GM19455 (cell line): ENCODE measurements at regions not wholly inside any gene's neighbourhood (a gene's known extent, or its start where the extent isn't known, plus 50 kb on each side); places are given as distances from the start of the nearest gene placed in this dataset.
"Not testable (repeated sequence)": the region's sequence is repeated elsewhere in the genome, so short reads cannot be mapped to it uniquely, and the experiment has no call there.

Source experiments
- ATAC-seq: cut with Tn5 transposase; IDR thresholded peaks from one replicate; pipeline ENCODE4 v1.9.1; 2021; ENCODE audit not compliant: unreplicated experiment

DNA sequence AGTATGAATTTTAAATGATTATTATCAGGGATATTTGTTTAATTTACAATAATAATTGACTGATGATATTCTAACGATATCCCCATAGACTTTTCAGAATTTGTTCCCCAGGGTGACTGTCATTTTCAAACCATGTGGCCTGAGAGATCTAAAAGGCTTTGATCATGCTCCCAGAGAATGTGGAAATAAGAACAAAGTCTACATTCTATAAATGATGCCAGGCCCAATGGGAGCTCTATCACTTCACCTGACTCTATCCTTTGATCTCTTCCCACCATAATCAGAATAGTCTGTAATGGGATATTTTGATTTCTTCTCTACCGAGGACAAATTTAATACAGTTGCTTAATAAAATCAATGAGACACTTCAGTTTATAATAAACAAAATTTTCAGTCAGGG lies 483.4 kb upstream of the IRAK1BP1 start:
- ATAC-seq: no peak

DNA sequence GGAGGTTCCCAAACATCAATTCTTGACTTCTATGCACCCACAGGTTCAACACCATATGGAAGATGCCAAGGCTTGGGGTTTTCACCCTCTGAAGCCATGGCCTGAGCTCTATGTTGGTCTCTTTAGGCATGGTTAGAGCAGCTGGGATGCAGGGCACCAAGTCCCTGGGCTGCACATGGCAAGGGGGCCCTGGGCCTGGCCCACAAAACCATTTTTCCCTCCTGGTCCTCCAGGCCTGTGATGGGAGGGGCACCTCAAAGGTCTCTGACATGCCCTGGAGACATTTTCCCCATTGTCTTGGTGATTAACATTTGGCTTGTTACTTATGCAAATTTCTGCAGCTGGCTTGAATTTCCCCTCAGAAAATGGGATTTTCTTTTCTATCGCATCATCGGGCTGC lies 480.5 kb upstream of the IRAK1BP1 start:
- not testable (repeated sequence) for ATAC-seq

DNA sequence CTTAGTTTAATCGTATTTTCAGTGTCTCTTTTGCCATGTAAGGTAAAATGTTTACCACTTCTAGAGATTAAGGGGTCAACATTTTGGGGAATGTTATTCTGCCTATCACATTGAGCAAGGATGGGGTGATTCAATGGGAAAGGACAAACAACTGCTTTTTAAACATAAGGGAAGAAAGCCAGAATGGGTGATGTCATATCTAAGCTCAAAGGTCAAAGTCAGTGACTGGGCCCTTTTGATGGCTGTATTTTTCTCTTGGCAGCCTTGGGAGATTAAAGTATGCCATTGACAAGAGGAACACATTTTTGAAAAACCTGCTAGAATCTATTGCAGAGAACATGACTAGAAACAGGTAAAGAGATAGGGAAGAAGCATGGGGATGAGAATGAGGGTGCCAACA lies 477.3 kb upstream of the IRAK1BP1 start:
- ATAC-seq: no peak

DNA sequence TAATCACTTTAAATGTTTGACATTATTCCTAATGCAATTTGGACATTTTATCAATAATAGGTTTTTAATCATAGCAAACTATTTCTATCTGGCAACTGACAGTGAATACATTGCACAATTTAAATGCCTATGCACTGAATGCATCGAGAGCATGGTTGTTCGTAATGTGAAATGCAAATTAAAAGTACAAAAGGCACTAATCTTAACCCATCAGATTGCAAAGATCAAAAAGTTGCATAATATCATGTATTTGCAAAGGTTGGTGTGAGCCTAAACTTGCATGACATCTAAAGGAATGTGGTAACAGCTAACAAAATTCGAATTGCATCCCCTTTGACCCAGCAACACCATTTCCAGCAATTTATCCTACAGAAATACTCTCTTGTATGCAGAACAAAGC lies 469.9 kb upstream of the IRAK1BP1 start:
- ATAC-seq: no peak

DNA sequence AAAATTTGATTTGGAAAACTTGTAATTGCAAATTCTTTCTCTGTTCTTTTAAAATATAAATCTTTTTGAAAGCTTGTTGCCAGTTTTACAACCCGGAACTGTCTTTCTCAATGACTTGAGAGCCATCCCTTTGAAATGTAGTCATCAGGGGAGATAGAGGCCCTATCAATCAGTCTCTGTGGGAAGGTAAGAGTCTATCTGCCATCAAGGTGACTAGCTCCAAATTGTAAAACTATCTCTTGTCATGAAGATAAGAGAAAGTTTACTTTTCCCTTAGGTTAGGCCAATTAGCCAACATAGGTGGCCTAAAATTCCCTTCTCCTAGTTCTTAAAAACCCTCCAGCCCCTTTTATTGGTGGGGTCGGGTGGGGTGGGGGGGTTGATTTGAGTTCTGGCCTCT lies 469.1 kb upstream of the IRAK1BP1 start:
- no peak for ATAC-seq

DNA sequence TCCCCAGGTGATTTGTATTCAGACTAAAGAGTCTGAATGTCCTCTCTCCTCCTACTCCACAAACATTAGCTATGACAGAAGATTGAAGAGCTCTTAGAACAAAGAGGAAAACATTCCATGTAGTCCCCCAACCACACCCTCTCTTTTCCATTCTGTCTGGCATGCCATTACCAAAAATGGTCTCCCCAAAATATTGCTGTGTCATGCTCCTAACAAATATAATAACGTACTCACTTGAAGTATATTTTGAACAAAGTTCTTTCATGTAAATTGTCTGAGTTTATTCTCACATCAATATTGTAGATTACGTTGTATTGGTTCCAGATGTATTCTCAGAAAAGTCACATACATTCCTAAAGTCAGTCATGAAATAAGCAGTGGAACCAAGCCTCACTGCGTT lies 467.3 kb upstream of the IRAK1BP1 start:
- ATAC-seq: no peak

DNA sequence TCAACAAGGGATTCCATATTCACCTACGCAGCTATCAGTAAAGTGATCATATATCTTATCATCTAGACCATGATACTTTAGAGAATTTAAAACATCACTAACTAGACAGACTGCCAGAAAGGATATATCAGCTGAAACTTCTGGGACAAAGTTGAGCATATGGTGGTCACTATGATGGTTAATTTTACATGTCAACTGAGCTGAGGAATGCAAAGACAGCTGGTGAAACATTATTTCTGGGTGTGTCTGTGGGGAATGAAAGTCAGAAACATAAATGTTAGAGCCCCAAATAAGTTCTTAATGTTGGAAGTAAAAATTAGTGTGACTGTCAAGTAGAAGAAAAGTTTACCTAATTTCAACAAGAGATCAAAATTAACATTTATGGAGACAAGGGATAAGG lies 440.0 kb upstream of the IRAK1BP1 start:
- no peak for ATAC-seq

DNA sequence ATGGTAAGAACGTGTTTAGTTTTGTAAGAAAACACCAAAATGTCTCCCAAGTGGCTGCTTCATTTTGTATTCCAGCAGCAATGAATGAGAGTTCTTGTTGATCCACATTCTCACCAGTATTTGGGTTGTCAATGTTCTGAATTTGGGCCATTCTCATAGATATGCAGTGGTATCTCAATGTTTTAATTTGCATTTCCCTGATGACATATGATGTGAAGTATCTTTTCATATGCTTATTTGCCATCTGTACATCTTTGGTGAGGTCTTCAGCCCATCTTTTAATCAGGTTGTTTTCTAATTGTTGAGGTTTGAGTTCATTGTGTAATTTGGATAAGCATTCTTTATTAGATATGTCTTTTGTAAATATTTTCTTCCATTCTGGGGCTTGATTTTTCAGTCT lies 436.8 kb upstream of the IRAK1BP1 start:
- no peak for ATAC-seq

DNA sequence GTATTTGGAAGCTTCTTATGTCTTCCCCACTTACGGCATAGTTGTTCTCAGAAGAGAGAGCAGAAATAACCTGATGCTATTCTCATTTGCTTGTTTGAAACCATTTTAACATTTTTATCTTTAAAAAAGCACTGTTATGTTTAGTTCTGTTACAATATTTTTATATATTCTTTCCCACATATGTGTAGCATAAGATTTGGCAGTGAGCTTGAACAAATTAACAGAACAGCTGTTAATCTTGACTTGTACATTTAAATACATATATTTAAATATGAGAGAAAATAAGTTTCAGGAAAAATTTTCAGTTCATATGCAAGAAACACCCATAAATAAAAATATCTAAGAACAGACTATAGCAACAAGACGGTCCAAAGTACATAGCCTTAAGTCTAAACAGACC lies 431.7 kb upstream of the IRAK1BP1 start:
- ATAC-seq: no peak

DNA sequence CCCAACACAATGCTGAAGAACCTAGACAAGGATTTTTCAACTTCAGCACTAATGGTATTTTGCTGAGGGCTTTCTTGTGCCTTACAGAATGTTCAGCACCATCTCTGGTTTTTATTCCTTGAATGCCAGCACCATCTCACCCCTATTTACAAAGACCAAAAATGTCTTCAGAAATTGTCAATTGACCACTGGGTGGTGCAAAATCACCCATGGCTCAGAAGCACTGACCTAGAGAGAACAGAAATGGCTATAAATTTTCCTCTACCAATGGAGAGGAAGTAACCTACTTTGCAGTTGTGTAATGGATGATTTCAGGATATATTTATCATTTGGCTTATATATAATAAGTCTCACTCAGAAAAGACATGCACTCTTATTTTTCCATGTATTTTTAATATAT lies 431.0 kb upstream of the IRAK1BP1 start:
- ATAC-seq: no peak

DNA sequence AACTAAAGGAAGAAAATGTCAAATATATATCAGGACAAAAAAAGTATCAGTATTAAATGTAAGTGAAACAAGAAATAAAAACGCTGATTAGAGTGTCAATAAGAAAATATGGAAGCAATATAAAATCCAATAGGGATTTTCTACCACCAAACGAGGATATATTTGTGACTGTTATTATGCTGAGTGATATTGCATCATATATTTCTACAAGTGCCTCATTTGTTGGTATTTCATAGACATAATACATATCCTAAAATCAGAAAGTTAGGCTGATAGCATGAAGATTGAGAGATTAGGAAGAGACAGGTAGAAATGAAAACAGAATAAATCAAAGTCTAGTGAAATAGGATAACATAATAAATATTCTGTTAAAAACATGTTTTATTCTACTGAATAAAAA lies 429.2 kb upstream of the IRAK1BP1 start:
- no peak for ATAC-seq

DNA sequence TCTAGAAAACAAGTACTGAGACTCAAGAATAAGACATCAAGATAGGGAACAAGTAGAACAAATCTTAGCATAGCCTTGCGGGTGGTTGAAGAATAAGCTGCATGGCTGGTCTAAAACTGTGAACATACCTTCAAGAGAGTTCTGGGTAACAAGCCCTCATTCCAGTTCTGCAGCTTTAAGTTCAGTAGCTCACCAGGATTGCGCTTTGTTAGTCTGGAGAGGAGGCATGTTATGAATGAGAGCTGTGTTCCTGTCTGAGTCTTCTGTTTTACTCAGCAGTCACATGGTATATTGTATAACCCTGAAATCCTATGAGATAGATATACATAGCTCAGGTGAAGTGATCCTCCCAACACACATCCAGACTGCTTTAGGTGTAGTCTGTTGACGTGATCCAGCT lies 406.6 kb upstream of the IRAK1BP1 start:
- no peak for ATAC-seq

DNA sequence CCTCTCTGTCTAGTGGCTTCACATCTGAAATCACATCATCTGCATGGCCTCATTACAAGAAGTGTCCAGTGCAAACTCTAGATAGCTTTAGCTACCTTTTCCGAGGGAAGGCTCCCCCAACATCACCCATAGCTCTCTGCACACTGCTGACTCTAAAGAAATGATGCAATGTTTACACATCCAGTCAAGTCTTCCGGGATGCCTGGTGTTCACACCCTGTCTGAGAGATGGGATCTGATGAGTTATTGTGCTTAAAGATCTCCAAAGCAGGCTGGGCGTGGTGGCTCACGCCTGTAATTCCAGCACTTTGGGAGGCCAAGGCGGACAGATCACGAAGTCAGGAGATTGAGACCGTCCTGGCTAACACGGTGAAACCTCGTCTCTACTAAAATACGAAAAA lies 404.6 kb upstream of the IRAK1BP1 start:
- no peak for ATAC-seq

DNA sequence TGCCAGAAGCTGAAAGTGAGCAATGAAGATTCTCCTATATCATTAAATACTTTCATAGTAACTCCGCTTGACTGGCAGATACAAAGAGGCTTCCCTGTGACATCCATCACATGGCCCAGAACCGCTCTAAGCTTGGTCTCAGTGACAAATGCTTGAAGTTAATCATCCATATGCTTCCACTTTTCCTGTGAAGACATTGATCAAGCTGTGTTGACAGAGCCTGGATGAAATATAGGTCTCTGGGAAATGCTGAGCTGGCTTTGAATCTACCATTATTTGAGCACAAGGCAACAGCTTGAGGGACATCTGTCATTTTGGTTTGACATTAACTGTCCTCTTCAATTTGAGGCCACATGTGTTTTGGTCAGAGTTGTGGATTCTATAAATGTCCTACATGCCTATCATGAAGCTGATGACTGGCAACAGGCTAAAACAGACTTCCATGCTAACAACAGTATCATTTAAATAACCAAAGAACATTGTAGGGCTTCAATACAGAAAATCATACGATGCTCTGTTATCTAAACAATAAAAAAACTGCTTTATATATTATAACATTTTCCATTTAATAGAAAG lies 402.2 kb upstream of the IRAK1BP1 start:
- ATAC-seq: no peak

DNA sequence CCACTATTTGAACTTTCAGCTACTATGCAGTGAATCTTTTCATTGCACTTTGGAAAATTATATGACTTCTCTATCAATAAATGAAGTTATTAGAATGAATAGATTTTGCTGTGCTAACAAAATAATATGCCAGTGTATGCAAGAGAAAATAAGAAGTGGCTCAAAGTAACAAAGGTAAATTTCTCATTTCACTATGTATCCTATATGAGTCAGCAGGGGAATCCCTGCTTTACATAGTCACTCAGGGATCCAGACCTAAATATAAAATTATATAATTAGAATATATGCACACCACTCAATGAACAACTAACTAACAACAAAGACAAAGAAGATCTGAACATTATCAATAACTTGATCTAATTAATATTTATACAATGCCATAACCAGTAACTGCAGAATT lies 390.8 kb upstream of the IRAK1BP1 start:
- no peak for ATAC-seq

DNA sequence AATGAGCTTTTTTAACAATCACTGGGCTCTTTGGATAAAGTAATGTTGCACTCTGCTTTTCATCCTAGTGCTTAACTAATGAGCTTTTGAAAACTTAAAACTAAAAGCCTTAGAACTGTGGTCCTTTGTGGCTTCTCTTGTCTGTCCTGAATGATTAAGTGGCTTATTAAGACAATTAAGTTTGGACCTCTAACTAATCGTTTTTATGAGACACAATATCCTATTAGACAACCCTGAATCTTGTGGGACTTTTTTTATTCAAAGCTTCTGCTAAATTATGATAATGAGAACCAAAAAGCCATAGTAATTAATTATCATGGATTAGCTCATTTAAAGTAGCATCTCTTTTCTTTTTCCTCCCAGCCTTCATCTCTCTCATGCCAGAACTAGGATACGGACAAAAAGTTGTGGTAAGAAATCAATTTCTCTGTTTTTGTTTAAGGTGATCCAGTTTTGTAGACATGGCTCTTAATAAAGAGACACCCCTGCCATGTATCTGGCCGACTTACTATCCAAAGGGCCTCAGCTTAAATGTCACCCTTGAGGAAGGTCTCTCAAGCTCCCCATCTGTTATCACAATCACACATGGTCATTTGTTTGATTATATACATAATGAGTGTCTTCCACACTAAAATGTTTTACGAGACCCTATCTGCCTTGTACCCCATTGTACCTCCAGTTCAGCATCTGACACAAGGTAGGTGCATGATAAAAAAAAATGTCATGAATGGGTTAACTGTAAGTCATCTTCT lies 384.4 kb upstream of the IRAK1BP1 start:
- no peak for ATAC-seq

DNA sequence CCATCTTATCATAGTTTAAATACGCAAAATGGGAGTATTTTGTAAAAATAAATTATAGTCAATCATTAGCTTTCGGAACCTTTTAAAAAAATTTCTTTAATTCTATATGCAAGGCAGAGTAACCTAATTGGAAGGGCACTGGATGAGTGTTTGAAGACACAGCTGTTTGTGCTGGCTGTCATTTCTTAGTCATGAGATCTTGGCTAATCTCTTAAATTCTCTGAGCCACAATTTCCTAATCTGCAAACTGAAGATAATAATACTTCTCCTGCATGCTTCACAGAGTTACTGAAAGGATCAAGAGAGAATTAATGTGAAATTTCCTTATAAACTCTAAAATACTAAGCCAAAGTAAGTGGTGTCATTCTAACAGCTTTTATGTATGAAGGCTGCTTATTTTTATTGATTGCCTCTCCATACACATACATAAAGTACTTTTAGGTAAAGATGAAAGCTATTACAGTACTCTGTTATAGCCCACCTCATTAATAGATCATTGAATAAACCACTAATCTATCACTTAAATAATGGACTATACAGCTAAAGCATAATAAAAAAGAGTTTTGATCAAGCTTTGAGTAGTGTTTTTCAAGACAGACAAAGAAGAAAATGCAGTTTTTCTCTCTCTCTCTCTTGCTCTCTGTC lies 383.7 kb upstream of the IRAK1BP1 start:
- ATAC-seq: no peak

DNA sequence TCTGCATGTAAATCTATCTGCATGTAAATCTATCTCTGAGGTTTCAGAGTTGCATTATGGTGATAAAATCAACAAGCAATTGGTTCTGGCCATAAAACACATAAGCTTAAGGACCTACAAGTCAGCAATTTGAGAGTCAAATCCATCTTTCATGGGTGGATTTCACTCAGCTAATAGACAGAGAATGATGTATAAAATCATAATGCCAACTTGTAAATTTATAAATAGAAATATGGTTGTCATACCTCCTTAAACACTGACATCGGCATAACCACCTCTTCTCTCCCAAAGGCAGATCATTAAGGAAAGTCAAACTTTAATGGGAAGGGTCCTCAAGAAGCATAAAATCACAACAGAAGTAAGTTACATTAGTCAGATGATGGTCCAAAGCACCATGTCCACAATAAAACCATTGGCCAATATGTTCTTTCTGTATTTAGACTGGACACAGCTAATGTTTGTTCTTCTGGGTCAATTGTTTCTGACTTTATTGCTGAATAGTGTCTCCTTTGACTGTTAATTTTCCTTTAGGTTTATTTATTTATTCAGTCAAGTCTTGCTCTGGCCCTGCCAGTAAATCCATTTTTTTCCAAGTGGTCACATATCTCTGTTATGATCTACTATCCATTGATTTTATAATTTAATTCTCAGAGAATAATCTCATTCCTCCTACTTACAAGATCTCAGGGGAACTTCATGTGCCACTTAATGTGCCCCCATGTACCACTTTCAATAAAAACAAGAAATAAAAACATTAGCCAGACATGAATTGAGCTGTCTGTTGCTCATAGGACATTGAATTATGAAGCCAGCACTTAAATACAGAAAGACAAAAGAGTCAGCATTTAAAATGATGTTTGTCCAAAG lies 382.9 kb upstream of the IRAK1BP1 start:
- no peak for ATAC-seq

DNA sequence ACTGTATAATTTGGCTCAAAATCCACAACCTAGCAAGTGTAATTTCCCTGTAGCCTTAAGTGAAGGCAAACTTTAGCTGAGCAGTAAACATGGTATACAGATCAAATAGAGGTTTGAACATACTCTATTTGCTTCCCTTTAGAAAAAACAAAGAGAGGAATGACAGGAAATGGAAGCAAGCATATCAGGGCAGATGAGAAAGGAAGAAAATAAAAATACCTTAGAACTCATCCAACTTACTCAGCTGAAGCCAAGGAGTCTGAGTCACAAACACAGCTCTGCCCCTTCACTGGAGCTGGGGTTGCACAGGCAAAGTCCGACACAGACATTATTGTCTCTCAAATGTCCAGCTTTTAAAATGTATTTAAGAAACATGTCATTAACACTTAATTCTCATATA lies 379.9 kb upstream of the IRAK1BP1 start:
- ATAC-seq: no peak

DNA sequence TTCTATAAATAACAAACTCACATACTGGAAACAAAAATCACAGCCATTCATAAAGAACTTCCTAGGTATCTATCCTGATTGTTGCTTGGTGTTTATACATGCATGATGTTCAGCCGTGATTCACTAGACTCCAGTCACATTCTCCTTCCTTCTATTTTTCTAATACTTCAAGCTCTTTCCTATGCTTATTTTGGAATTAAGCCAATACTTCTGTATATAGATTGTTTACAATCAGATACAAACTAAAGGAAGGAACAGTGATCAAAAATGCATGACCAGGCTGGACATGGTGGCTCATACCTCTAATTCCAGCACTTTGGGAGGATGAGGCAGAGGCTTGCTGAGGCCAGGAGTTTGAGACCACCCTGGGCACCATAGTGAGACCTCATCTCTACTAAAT lies 377.5 kb upstream of the IRAK1BP1 start:
- no peak for ATAC-seq

DNA sequence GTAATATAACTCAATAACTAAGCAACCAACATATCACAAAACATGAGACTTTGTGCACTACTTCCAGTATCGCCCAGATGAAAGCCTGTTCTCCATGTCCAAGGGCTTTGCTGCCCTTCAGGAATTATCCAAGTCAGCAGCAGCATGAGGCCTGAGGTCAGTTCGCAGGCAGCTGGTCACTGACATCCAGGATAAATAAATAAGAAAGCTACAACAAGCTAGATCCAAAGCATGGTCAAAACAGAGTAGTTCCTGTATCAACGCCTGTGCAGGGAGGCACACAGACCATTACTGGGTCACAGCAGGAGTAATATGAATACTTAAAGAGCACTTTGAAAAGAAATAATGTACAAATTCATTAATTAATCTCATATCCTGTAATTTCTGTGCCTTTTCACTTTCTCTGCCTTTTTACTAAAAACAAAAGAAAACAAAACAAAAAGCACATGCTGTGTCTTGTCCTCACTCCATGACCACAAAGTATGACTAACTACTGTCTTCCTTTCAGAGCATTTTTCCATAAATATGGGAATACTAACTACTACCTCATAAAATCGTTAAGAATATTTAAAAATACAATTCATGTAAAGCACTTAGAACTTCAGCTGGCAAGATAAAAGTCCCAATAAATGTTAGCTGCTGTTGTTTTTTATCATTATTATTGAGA lies 374.9 kb upstream of the IRAK1BP1 start:
- ATAC-seq: no peak
